Hematopoietic multipotent progenitor cell treated with erythropoietin and hydrocortisone succinate and interleukin-3 and kit ligand, for 8 days (in vitro differentiated cells): ENCODE measurements at regions not wholly inside any gene's neighbourhood (a gene's known extent, or its start where the extent isn't known, plus 50 kb on each side); places are given as distances from the start of the nearest gene placed in this dataset.

ENCODE experiments used
- DNase-seq: peaks from one replicate; pipeline ENCODE4 v3.0.0-alpha.2; 2015

GRCh38 chr2:119104414-119104813 lies 54.1 kb downstream of the C1QL2 start:
- no peak for DNase-seq

- no peak for DNase-seq
Observed at GRCh38 chr2:119102964-119103363, 55.6 kb downstream of the C1QL2 start.

DNA sequence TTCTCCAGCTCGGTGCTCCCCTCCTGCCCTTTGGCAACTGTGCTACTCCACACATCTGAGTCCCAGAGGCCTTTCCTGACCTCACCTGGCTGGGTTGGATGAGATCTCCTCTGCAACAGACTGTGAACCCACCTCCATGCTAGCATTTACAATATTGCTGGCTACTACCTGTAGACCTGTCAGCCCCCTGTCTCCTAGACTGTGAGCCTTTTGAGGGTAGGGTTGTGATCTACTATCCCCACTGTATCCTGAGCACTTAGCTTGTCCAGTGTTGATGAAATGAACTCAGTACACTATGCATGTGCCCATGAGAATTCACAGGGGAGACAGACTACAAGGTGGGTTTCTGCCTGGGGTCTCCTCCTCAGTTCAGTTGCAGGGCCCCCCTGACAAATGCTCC lies 70.1 kb downstream of the C1QL2 start:
- DNase-seq: no peak

DNA sequence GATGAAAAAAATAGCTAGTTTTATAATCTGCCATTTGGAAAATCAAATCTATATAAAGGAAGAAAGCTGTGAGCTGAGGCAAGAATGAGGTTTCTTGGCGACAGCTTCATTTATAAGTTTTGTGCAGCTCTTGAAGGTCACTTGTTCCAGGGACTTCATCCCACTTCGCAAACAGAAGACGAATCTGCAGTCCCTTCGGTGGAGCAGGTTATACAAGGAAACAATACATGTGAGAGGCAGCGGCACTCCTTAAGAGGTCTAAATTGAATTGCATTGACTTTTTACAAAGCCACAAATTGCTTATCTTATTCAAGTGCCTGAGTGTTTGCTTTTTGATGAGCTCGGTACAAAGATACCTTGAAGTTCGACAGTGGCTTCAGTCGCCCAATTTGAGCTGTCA lies 72.2 kb downstream of the C1QL2 start:
- no peak for DNase-seq

- no peak for DNase-seq
Observed at GRCh38 chr2:119085613-119086012, 72.9 kb downstream of the C1QL2 start.

- no peak for DNase-seq
Observed at GRCh38 chr2:119083416-119083815, 75.1 kb downstream of the C1QL2 start.

- DNase-seq: no peak
Observed at GRCh38 chr2:119082821-119083400, 75.6 kb downstream of the C1QL2 start.

DNA sequence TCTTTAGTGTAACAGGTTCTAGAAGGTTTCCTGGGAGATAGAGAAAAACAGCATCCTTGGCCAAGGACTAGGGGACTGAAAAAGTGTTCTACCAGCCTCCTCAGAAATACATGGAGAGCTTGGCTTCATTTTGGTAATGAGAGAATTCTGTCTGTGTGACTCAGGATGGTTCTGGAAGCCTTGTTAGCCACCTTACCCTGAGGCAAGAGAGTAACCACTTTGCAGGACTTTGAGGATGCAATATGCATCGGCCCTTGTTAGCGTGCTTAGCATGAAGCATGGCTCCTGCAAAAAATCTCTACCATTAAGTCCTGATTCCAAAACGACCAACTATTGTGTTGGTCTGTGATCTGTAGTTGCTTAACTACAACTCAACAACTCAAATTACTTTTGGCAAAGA lies 79.8 kb downstream of the C1QL2 start:
- no peak for DNase-seq

DNA sequence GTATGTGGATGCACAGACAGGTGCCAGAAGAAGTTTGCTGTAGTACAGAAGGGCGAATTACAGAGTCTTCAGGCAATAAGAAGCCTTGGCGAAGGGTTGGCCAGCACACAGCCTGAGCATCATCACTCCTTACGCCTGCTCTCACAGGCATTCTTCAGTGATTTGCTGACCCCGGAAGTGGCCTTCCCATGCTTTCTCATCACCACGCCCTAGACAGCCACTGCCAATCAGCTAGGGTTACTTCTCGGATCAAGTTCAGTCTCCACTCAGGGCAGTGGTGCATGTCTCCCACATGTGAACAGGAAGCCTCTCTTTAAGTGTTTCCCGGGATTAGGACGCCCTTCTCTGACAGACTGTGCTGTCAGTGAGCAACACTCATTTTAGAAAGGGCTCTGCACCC lies 81.8 kb downstream of the C1QL2 start:
- no peak for DNase-seq

DNA sequence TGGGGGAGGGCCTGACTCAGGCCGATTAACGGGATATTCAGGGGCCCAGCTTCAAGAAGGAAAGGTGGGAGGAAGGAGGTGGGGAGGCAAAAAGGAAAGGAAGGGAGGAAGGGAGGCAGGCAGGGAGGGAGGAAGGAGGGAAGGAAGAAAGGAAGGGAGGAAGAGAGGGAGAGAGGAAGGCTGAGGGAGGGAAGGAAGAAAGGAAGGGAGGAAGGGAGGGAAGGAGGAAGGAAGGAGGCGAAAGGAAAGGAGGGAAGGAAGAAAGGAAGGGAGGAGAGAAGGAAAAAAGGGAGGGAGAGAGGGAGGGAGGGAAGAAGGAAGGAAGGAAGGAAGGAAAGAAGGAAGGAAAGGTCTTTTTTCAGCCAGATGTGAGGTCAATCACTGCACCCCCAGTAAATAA lies 85.3 kb downstream of the C1QL2 start:
- no peak for DNase-seq

GRCh38 chr2:119071476-119071875 lies 87.1 kb downstream of the C1QL2 start:
- DNase-seq: no peak

GRCh38 chr2:119069781-119070180 lies 88.8 kb downstream of the C1QL2 start:
- DNase-seq: no peak

DNA sequence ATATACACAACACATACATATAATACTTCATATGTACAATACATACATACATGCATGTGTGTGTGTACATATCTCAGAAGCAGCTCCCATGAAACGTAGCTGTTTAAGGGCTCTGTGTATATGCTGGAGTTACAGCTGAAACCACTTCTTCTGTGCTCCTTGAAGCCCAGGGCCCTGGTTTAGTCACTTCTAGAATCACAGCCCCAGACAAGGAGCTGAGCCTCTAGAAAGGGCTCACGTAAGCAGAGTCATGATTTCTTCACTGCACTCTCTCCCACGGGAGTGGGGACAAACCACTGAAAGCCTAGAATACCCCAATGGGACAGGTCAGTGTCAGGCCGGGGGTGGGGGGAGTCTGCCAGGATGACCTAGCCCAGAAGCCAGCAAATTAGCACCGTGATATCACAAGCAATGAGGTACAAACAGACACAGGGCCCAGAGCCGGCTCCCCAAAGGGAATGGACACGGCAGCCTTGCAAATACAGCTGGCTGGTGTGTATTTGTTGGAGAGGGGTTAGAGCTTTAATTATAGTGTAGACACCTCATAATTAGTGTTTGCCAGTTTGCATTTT lies 90.3 kb downstream of the C1QL2 start:
- no peak for DNase-seq

GRCh38 chr2:119066272-119066804 lies 92.2 kb downstream of the C1QL2 start:
- no peak for DNase-seq

GRCh38 chr2:119065146-119065545 lies 93.4 kb downstream of the C1QL2 start:
- no peak for DNase-seq

- DNase-seq: no peak
Observed at GRCh38 chr2:119064567-119064966, 94.0 kb downstream of the C1QL2 start.

DNA sequence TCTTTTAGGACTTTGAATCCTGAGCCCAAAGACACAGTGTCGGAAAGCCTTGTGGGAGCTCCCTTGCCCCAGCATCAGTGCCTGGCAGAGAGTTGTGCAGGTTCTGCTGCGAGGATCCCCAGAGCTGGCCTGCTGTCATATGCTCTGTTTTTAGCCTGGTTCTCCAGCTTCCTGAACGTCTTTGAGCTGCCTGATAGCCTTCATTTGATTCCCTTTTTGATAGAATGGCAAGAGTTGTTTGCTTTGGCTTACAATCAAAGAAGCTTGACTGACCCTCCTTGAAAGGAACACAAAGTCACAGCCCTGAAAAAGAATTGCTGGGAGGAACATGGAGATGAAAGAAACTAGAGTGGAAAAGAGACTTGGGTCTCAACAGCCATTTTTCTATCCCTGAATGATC lies 95.4 kb downstream of the C1QL2 start:
- no peak for DNase-seq

DNA sequence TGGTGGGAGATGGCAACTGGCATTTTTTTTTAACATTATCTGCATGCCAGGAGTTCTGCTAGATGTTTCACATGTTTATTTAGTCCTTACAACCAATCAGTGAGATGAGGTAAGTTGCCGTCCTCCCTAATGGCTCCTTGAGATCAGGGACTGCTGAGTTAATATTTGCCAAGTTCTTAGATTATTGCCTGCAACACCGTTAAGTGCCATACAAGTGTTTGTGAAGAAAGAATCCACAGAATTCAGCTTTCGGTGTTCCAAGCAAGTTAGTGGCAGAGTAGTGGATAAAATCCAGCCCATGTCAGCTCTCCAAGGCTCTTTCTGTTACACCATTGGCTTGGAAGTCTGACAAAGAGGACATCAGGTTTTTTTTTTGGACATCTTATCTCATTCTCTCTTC lies 95.9 kb downstream of the C1QL2 start:
- DNase-seq: no peak

- no peak for DNase-seq
Observed at GRCh38 chr2:119062179-119062578, 96.4 kb downstream of the C1QL2 start.

DNA sequence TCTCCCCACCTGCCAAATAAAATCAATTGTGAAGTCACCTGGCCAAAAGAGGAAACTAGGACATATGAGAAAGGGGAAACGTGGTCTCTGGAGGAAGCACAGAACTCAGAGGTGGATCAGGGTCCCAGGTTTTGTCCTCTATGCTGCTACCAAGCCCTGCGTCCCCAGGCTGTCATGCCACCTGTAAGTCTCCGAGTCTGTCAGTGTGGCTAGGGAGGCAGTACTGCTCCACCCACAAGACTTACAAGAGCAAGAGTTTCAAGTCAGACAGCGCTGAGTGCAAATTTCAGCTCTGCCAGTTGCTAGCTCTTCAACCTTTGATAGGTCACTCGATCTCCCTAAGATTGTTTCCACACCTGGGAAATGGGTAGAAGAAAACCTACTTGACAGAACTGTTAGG lies 98.6 kb downstream of the C1QL2 start:
- DNase-seq: no peak

- DNase-seq: no peak
Observed at GRCh38 chr2:119059287-119059686, 99.3 kb downstream of the C1QL2 start.

DNA sequence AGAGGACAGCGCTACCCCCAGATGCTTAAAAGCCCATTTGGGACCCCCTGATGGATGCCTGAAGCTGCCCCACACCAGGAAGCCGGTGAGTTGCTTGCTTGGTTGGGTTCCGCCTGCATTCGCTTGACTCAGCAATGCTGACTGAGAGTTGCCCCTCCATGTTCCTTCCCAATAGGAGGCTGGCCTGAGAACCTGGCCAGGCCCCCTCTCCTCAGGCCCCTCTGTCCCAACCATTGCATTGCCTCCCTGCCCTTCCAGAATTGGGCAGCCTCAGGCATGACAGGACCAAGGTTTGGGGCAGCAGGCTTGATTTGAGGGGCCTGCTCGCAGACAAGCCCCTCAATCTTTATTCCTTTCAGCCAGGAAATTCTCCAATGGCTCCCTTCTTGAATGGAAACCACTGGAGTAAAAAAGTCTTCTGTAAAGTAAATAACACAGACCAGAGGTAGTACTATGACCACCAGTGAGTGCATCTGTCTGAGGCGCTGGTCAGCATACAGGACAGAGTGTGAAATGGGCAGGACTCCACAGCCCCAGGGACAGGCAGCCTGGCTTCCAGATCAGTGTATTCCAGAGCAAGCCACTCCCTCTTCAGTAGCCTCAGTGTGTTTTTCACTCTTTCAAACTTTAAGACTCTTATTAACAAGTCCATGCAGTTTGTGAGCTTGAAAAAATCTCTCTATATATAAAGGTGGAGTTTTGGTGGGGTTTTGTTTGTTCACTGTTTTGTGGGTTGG lies 104.7 kb downstream of the C1QL2 start:
- DNase-seq: no peak

- no peak for DNase-seq
Observed at GRCh38 chr2:119051263-119051662, 107.3 kb downstream of the C1QL2 start.

GRCh38 chr2:119049968-119050704 lies 108.1 kb downstream of the MARCO start:
- peak; percentile 16 for DNase-seq
